Neuron (in vitro differentiated cells): ENCODE measurements at regions not wholly inside any gene's neighbourhood (a gene's known extent, or its start where the extent isn't known, plus 50 kb on each side); places are given as distances from the start of the nearest gene placed in this dataset.

ENCODE experiments used
- H2AFZ ChIP-seq: one replicate; pipeline ENCODE4 v1.6.1; 2013; ENCODE audit warnings: low read depth, mild to moderate bottlenecking, inconsistent platforms, low read length, moderate library complexity
- H3K27me3 ChIP-seq: one replicate; pipeline ENCODE4 v1.6.1; 2013; ENCODE audit warnings: low read length; ENCODE audit not compliant: insufficient read depth
- H3K36me3 ChIP-seq: one replicate; pipeline ENCODE4 v1.6.1; 2013; ENCODE audit warnings: low read length; ENCODE audit not compliant: insufficient read depth
- H3K4me1 ChIP-seq: one replicate; pipeline ENCODE4 v1.6.1; 2013; ENCODE audit warnings: low read length; ENCODE audit not compliant: insufficient read depth
- H3K4me3 ChIP-seq: 2 replicates; pipeline ENCODE4 v1.5.1; 2013; ENCODE audit warnings: mild to moderate bottlenecking, low read length, moderate library complexity
- H3K9me3 ChIP-seq: one replicate; pipeline ENCODE4 v1.6.1; 2013; ENCODE audit warnings: low read length

- H3K27me3 ChIP-seq, result no peaks in the 10 kb centered on the region
- no peaks in the 10 kb centered on the region for H3K4me1 ChIP-seq
- no peaks in the 10 kb centered on the region for H3K36me3 ChIP-seq
- H3K4me3 ChIP-seq, result no peak overlapping the region
- H3K9me3 ChIP-seq, result no peaks in the 10 kb centered on the region
- no peak overlapping the region for H2AFZ ChIP-seq
These were observed 77.7 kb upstream of the PRR20A start for GRCh38 chr13:57063007-57063406.

- Histone ChIP-seq H3K9me3 (no peaks in the 10 kb centered on the region), H2AFZ (no peak overlapping the region), H3K4me3 (no peak overlapping the region), H3K27me3 (no peaks in the 10 kb centered on the region), H3K36me3 (no peaks in the 10 kb centered on the region), H3K4me1 (no peaks in the 10 kb centered on the region)
These were observed 66.7 kb upstream of the PRR20A start for GRCh38 chr13:57073983-57074382.

- Histone ChIP-seq H3K9me3 (no peaks in the 10 kb centered on the region), H3K4me3 (no peak overlapping the region), H3K4me1 (no peaks in the 10 kb centered on the region), H3K27me3 (no peaks in the 10 kb centered on the region), H3K36me3 (no peaks in the 10 kb centered on the region), H2AFZ (no peak overlapping the region)
These were observed 65.1 kb upstream of the PRR20A start for GRCh38 chr13:57075588-57075987.

- H3K4me3 ChIP-seq, result no peak overlapping the region
- H3K27me3 ChIP-seq, result no peaks in the 10 kb centered on the region
- H3K36me3 ChIP-seq, result no peaks in the 10 kb centered on the region
- no peaks in the 10 kb centered on the region for H3K9me3 ChIP-seq
- no peak overlapping the region for H2AFZ ChIP-seq
- no peaks in the 10 kb centered on the region for H3K4me1 ChIP-seq
These were observed 53.7 kb upstream of the PRR20A start for GRCh38 chr13:57087006-57087405.
